GM21447 (cell line): ENCODE measurements at regions not wholly inside any gene's neighbourhood (a gene's known extent, or its start where the extent isn't known, plus 50 kb on each side); places are given as distances from the start of the nearest gene placed in this dataset.

ENCODE experiments used
- ATAC-seq: cut with Tn5 transposase; IDR thresholded peaks from one replicate; pipeline ENCODE4 v1.9.1; 2021; ENCODE audit not compliant: unreplicated experiment

- ATAC-seq = no peak
These were observed 298.0 kb upstream of the TANK start for GRCh38 chr2:160862226-160862625.

- ATAC-seq = no peak
These were observed 291.3 kb upstream of the TANK start for GRCh38 chr2:160868891-160869290.

- no peak for ATAC-seq
These were observed 290.8 kb upstream of the TANK start for GRCh38 chr2:160869411-160869810.

- ATAC-seq = no peak
These were observed 289.3 kb upstream of the TANK start for GRCh38 chr2:160870729-160871465.

GRCh38 chr2:160871953-160872352 lies 288.3 kb upstream of the TANK start:
- ATAC-seq = no peak

- no peak for ATAC-seq
These were observed 284.2 kb upstream of the TANK start for GRCh38 chr2:160876029-160876428.

GRCh38 chr2:160876765-160877164 lies 283.5 kb upstream of the TANK start:
- no peak for ATAC-seq

GRCh38 chr2:160878618-160879017 lies 281.6 kb upstream of the TANK start:
- no peak for ATAC-seq

GRCh38 chr2:160882906-160883305 lies 277.3 kb upstream of the TANK start:
- no peak for ATAC-seq

- ATAC-seq = no peak
These were observed 276.2 kb upstream of the TANK start for GRCh38 chr2:160884056-160884455.

- no peak for ATAC-seq
These were observed 270.6 kb upstream of the TANK start for GRCh38 chr2:160889439-160890170.

GRCh38 chr2:160890667-160891352 lies 269.4 kb upstream of the TANK start:
- ATAC-seq = no peak

GRCh38 chr2:160891353-160891740 lies 268.9 kb upstream of the TANK start:
- ATAC-seq = no peak

- no peak for ATAC-seq
These were observed 268.0 kb upstream of the TANK start for GRCh38 chr2:160892204-160892603.

GRCh38 chr2:160893581-160893980 lies 266.6 kb upstream of the TANK start:
- ATAC-seq = no peak

GRCh38 chr2:160898581-160899307 lies 261.5 kb upstream of the TANK start:
- no peak for ATAC-seq

- no peak for ATAC-seq
These were observed 258.6 kb upstream of the TANK start for GRCh38 chr2:160901613-160902012.

GRCh38 chr2:160905862-160906261 lies 254.4 kb upstream of the TANK start:
- ATAC-seq = no peak

GRCh38 chr2:160906878-160907277 lies 253.3 kb upstream of the TANK start:
- ATAC-seq = no peak

GRCh38 chr2:160907738-160908137 lies 252.5 kb upstream of the TANK start:
- no peak for ATAC-seq

- no peak for ATAC-seq
These were observed 252.1 kb upstream of the TANK start for GRCh38 chr2:160908157-160908556.
